ENCODE measurements at regions not wholly inside any gene's neighbourhood (a gene's known extent, or its start where the extent isn't known, plus 50 kb on each side); places are given as distances from the start of the nearest gene placed in this dataset.

- TF ChIP-seq CTCF (IDR thresholded peaks at IDR 0.05; ENCODE audit: low read length), result no peak
- no peak for TF ChIP-seq EZH2 (IDR thresholded peaks at IDR 0.05; ENCODE audit: borderline replicate concordance, low read length)
These were observed 179.9 kb upstream of the CHRM2 start for GRCh38 chr7:136688601-136689000.

All from OCI-LY1 (cell line).